A673 (cell line): ENCODE measurements at regions not wholly inside any gene's neighbourhood (a gene's known extent, or its start where the extent isn't known, plus 50 kb on each side); places are given as distances from the start of the nearest gene placed in this dataset.

ENCODE experiments used
- CTCF ChIP-seq: fragments of 300-800, 200-600 bp; sonication (generic); conservative IDR thresholded peaks from 2 replicates; pipeline ENCODE4 v1.5.1; 2017; ENCODE audit warnings: low read depth, mild to moderate bottlenecking, antibody characterized with exemption, low read length, moderate library complexity, mixed read lengths
- EZH2 ChIP-seq: fragments of 200-600 bp; sonication (generic); IDR thresholded peaks from 2 replicates; pipeline ENCODE4 v1.6.1; 2017; ENCODE audit warnings: borderline replicate concordance, low read depth, mild to moderate bottlenecking, mixed read lengths, antibody characterized with exemption, low read length; ENCODE audit not compliant: poor library complexity, severe bottlenecking

GRCh38 chr10:6726924-6727323 is 146.8 kb upstream of the PRKCQ start:
- TF ChIP-seq CTCF (no peak), EZH2 (no peak)
